Calu3 (cell line): ENCODE measurements at regions not wholly inside any gene's neighbourhood (a gene's known extent, or its start where the extent isn't known, plus 50 kb on each side); places are given as distances from the start of the nearest gene placed in this dataset.

Source experiments
- BruUV-seq: library from RNA; stranded (reverse); fragments of 400-500 nt; replicated peaks from 2 replicates; lab custom pipeline; 2021; lab: Mats Ljungman, UMichigan
- CTCF ChIA-PET: fragments of 300-600 bp; sonication (Branson Sonifier 250); formaldehyde crosslinking; loops from one replicate; lab custom pipeline; 2022; ENCODE audit warnings: antibody characterized with exemption; lab: Charles Lee
- DNase-seq: peaks from one replicate; pipeline ENCODE4 v3.0.0; 2022
- H3K27ac Mint-ChIP-seq: one replicate; pipeline ENCODE4 v1.8.0; 2022; ENCODE audit warnings: mixed read lengths; ENCODE audit not compliant: unreplicated experiment
- H3K27me3 Mint-ChIP-seq: one replicate; pipeline ENCODE4 v1.8.0; 2022; ENCODE audit warnings: mixed read lengths; ENCODE audit not compliant: unreplicated experiment
- H3K36me3 Mint-ChIP-seq: one replicate; pipeline ENCODE4 v1.8.0; 2022; ENCODE audit warnings: mild to moderate bottlenecking, moderate library complexity, mixed read lengths; ENCODE audit not compliant: insufficient read depth, unreplicated experiment
- H3K4me1 Mint-ChIP-seq: one replicate; pipeline ENCODE4 v1.8.0; 2022; ENCODE audit warnings: mild to moderate bottlenecking, low read depth, mixed read lengths; ENCODE audit not compliant: unreplicated experiment
- H3K4me3 Mint-ChIP-seq: one replicate; pipeline ENCODE4 v1.8.0; 2022; ENCODE audit warnings: mild to moderate bottlenecking, low read depth, moderate library complexity, mixed read lengths; ENCODE audit not compliant: unreplicated experiment
- H3K9me3 Mint-ChIP-seq: one replicate; pipeline ENCODE4 v1.8.0; 2022; ENCODE audit warnings: low read depth, mixed read lengths; ENCODE audit not compliant: unreplicated experiment
- intact Hi-C: fragments of 100-400 bp; cut with micrococcal nuclease; formaldehyde crosslinking; loops from one replicate; pipeline ENCODE4 v1.10.0; 2022; ENCODE audit not compliant: unreplicated experiment
- TF ChIP-seq, protein P1 (sequence below): fragments of 200-600 bp; IDR thresholded peaks from one replicate; pipeline ENCODE4 v1.8.0; 2022; ENCODE audit warnings: antibody characterized with exemption; ENCODE audit not compliant: unreplicated experiment

DNA sequence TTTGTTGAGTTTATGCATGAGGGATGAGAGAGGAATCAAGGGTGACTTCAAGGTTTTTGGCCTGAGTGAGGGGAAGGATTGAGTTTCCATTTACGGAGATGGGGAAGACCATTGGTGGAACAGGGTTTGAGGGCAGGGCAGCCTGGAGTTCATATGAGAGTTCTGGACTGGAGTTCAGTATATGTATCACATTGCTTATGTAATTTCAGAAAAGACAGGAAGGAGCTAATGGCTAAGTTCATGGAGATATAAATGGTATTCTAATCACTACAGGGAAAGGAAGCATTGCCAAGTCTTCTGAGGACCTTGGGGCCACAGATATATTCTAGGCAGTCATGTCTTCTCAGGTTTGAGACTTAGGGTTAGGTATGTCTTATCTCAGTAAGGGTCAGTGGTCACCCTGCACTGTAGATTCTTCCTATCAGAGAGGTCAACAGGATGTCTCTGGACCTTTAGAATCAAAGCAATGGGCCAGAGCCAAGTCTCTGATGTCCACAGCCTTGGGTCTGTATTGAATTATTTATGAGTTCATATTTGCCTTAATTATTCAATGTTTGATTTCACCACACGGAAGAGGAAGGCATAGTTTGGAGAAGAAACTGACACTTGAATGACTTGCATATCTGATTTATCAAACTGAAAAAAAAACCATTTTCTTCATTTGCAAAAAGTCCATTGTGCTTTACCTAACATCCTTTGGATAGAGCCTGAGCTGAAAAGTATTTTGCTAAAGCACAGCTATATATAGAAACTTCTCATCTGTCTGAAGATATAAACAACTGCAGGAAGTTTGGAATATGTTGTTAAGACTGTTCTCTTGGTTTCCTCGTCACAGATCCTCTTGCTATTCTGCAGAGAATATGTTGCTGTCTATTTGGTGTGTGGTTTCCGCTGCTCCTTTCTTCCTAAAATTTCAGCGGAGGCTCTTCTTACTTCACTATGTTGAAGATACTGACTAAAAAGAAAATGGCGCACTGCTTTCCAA lies 139.5 kb downstream of the PDGFRA start:
- TF ChIP-seq, protein P1, sequence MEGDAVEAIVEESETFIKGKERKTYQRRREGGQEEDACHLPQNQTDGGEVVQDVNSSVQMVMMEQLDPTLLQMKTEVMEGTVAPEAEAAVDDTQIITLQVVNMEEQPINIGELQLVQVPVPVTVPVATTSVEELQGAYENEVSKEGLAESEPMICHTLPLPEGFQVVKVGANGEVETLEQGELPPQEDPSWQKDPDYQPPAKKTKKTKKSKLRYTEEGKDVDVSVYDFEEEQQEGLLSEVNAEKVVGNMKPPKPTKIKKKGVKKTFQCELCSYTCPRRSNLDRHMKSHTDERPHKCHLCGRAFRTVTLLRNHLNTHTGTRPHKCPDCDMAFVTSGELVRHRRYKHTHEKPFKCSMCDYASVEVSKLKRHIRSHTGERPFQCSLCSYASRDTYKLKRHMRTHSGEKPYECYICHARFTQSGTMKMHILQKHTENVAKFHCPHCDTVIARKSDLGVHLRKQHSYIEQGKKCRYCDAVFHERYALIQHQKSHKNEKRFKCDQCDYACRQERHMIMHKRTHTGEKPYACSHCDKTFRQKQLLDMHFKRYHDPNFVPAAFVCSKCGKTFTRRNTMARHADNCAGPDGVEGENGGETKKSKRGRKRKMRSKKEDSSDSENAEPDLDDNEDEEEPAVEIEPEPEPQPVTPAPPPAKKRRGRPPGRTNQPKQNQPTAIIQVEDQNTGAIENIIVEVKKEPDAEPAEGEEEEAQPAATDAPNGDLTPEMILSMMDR = no peak
- no peaks in the 10 kb centered on the region for H3K36me3 Mint-ChIP-seq
- no peak overlapping the region for H3K27ac Mint-ChIP-seq
- intact Hi-C loops = no loop called here
- H3K4me1 Mint-ChIP-seq = no peaks in the 10 kb centered on the region
- H3K27me3 Mint-ChIP-seq = peaks cover 43% of the 10 kb centered on the region
- H3K4me3 Mint-ChIP-seq = no peak overlapping the region
- DNase-seq = no peak
- H3K9me3 Mint-ChIP-seq = peaks cover 7% of the 10 kb centered on the region
- CTCF ChIA-PET = no interaction called here
- BruUV-seq = no TSS peak

DNA sequence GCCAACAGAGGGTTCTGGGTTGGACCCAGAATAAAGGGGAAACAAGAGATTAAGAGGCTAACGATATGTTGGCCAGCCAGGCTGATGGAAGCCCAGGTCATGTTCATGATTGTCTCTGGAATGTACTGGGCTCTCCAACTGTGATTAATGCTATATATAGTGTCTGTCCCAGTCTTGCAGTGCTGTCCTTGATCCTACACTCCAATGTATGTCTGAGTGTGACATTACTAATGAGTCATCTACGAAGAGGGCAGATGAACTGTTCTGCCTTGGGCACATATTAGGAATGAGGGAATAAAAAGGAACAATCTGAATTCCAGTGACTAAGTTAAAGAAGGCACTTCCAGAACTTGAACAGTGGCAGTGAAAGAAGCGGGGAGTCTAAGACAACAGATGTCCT lies 142.1 kb downstream of the PDGFRA start:
- Mint-ChIP-seq H3K27ac (no peak overlapping the region), H3K27me3 (peaks cover 55% of the 10 kb centered on the region), H3K4me1 (no peaks in the 10 kb centered on the region), H3K4me3 (no peak overlapping the region), H3K9me3 (peaks cover 7% of the 10 kb centered on the region), H3K36me3 (no peaks in the 10 kb centered on the region)
- DNase-seq = no peak
- TF ChIP-seq, protein P1 = no peak
- BruUV-seq = no TSS peak
- CTCF ChIA-PET = no interaction called here
- intact Hi-C loops = no loop called here

DNA sequence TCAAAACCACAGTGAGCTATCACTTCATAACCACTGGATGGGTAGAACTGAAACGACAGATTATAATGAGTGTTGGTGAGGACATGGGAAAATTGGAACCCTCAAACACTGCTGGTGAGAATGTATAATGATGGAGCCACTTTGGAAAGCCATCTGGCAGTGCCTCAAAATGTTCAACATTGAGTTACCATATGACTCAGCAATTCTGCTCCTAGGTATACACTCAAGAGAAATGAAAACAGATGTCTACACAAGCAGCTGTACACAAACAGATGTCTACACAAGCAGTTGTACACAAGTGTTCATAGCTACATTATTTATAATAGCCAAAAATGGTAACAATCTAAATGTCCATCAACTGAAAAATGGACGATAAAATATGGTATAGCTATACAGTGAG lies 143.9 kb downstream of the PDGFRA start:
- Mint-ChIP-seq H3K9me3 (peaks cover 7% of the 10 kb centered on the region), H3K4me1 (no peaks in the 10 kb centered on the region), H3K4me3 (no peak overlapping the region), H3K27ac (no peak overlapping the region), H3K36me3 (no peaks in the 10 kb centered on the region), H3K27me3 (peaks cover 46% of the 10 kb centered on the region)
- CTCF ChIA-PET = interaction anchor here (0.6 kb wide), 1 partner anchor 23 kb away, joined by 3 read pairs; no protein-coding TSS in a partner anchor
- no TSS peak for BruUV-seq
- intact Hi-C loops = no loop called here
- TF ChIP-seq, protein P1 = no peak
- DNase-seq = no peak

DNA sequence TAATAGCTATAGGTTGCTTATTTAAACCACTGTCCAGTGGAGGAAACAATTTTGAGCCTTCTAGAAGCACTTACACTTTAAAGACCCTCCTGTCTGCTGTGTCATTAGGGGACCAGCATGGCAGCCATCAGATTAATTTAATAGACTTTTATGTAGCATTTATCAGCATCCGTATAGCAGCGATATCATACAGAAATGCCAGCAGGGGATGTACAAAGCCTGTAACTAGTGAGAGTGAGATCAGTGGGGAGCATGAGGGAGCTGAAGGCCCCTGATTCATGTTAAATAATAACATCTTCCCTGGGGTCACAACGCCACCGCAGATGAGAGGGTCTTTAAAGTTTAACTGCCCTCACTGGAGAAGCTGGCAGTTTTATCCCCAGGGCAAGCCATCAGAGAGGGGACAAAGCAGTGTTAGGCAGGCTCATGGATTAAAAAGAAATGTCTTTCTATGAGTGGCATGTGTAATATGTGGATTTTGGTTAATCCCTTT lies 144.7 kb downstream of the PDGFRA start:
- no peak overlapping the region for H3K4me3 Mint-ChIP-seq
- no peak for DNase-seq
- no TSS peak for BruUV-seq
- H3K4me1 Mint-ChIP-seq = no peaks in the 10 kb centered on the region
- H3K27me3 Mint-ChIP-seq = peaks cover 38% of the 10 kb centered on the region
- peaks cover 7% of the 10 kb centered on the region for H3K9me3 Mint-ChIP-seq
- TF ChIP-seq, protein P1 = no peak
- no peak overlapping the region for H3K27ac Mint-ChIP-seq
- intact Hi-C loops = no loop called here
- CTCF ChIA-PET = no interaction called here
- H3K36me3 Mint-ChIP-seq = no peaks in the 10 kb centered on the region
